Peyer's patch (tissue), 4 donors: ENCODE measurements at regions not wholly inside any gene's neighbourhood (a gene's known extent, or its start where the extent isn't known, plus 50 kb on each side); places are given as distances from the start of the nearest gene placed in this dataset.
A peak's percentile ranks its signal among the peaks of the same experiment; 100 is the strongest.

ENCODE experiments used
- DNase-seq, 3 donors: peaks; one replicate each; pipeline ENCODE4 v3.0.0-alpha.2; 2017 to 2019
- H3K27ac ChIP-seq, 4 donors: fragments of 200-600 bp; sonication (generic); one replicate each; pipeline ENCODE4 v1.5.1; 2016 to 2019
- H3K27me3 ChIP-seq, 2 donors: fragments of 200-600 bp; sonication (generic); one replicate each; pipeline ENCODE4 v1.5.1; 2019
- H3K36me3 ChIP-seq, 3 donors: fragments of 200-600 bp; sonication (generic); one replicate each; pipeline ENCODE4 v1.5.1; 2016 to 2019
- H3K4me1 ChIP-seq, 4 donors: fragments of 200-600 bp; sonication (generic); one replicate each; pipeline ENCODE4 v1.5.1; 2016 to 2019
- H3K4me3 ChIP-seq, 4 donors: fragments of 200-600 bp; sonication (generic); 1 replicate in 3 of 4; 2 replicates in 1 of 4; pipeline ENCODE4 v1.5.1; 2016 to 2019; ENCODE audit warnings: mild to moderate bottlenecking in 1 of 4
- H3K9me3 ChIP-seq, 4 donors: fragments of 200-600 bp; sonication (generic); one replicate each; pipeline ENCODE4 v1.5.1; 2016 to 2019; ENCODE audit warnings: mild to moderate bottlenecking in 1 of 4
- POLR2A ChIP-seq, 2 donors: fragments of 450-650 bp; IDR thresholded peaks; one replicate each; pipeline ENCODE4 v1.5.1; 2017; ENCODE audit warnings: antibody characterized with exemption in 2 of 2, mild to moderate bottlenecking in 2 of 2, moderate library complexity in 2 of 2
- TF ChIP-seq, protein P1 (sequence below), 6 experiments: fragments of 450-650 bp in 4 of 6; fragments of 200-600 bp in 2 of 6; sonication (generic) in 1 of 6; IDR thresholded peaks; one replicate each; pipeline ENCODE4 v1.5.1; 2017 to 2019; ENCODE audit warnings: antibody characterized with exemption in 6 of 6, mild to moderate bottlenecking in 3 of 6, moderate library complexity in 1 of 6

DNA sequence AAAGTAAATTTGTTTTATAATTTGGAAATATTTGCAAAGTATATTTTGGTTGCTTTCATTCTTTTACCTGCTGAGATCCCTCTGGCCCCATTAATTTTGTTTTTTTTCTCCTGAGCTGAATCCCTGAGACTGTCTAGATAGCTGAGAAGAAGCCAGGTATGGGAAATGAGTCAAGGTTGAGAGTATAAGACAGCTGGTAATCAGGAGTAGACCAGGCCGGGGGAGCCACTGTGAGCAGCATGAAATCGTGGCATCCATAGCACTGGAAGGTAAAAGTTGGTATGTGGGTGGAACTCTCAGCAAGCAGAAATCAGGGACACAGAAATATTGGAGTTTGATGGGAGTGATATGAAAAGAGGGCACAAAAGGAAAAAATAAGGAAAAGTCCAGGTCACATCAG is 164.5 kb downstream of the FHIP1A start:
- H3K27ac ChIP-seq: peak overlapping the region in 2 of 4 donors; percentile 73 to 81
- no peaks in the 10 kb centered on the region for H3K9me3 ChIP-seq
- TF ChIP-seq POLR2A (IDR thresholded peaks at IDR 0.05): no peak
- TF ChIP-seq, protein P1, sequence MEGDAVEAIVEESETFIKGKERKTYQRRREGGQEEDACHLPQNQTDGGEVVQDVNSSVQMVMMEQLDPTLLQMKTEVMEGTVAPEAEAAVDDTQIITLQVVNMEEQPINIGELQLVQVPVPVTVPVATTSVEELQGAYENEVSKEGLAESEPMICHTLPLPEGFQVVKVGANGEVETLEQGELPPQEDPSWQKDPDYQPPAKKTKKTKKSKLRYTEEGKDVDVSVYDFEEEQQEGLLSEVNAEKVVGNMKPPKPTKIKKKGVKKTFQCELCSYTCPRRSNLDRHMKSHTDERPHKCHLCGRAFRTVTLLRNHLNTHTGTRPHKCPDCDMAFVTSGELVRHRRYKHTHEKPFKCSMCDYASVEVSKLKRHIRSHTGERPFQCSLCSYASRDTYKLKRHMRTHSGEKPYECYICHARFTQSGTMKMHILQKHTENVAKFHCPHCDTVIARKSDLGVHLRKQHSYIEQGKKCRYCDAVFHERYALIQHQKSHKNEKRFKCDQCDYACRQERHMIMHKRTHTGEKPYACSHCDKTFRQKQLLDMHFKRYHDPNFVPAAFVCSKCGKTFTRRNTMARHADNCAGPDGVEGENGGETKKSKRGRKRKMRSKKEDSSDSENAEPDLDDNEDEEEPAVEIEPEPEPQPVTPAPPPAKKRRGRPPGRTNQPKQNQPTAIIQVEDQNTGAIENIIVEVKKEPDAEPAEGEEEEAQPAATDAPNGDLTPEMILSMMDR (IDR thresholded peaks at IDR 0.05): no peak
- peaks cover 0 to 12% (median 0%) of the 10 kb centered on the region in 4 donors for H3K4me1 ChIP-seq
- no peak overlapping the region for H3K4me3 ChIP-seq
- no peaks in the 10 kb centered on the region for H3K36me3 ChIP-seq
- no peak for DNase-seq
- H3K27me3 ChIP-seq: no peaks in the 10 kb centered on the region

DNA sequence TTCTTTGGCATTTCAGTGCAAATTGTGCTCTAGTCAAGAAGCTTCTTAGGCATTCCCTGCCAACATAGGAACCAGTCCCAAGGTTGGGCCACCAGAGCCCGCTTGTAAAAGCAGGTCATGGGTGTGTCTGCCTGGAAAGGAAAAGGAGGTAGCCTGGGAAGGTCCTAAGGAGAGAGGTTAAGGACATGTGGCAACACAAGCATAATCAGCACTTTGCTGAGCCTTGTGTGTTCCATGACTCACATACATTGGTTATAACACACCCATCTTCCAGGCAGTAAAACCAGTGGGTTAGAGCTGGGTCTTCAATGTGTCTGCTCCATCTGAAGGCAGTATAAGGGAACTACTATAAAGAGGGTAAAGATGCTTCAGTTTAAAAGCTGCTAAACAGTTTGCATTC is 165.0 kb downstream of the FHIP1A start:
- Histone ChIP-seq H3K9me3 (no peaks in the 10 kb centered on the region), H3K27me3 (no peaks in the 10 kb centered on the region), H3K27ac (peak overlapping the region in 2 of 4 donors; percentile 73 to 81), H3K4me3 (no peak overlapping the region), H3K4me1 (peaks cover 0 to 12% (median 0%) of the 10 kb centered on the region in 4 donors), H3K36me3 (no peaks in the 10 kb centered on the region)
- peak in 2 of 3 donors; percentile 60 to 75 for DNase-seq
- peak in 1 of 2 donors; percentile 29 for TF ChIP-seq POLR2A (IDR thresholded peaks at IDR 0.05)
- TF ChIP-seq, protein P1 (IDR thresholded peaks at IDR 0.05): peak in 3 of 6 experiments; percentile 66 to 79 (median 70)

DNA sequence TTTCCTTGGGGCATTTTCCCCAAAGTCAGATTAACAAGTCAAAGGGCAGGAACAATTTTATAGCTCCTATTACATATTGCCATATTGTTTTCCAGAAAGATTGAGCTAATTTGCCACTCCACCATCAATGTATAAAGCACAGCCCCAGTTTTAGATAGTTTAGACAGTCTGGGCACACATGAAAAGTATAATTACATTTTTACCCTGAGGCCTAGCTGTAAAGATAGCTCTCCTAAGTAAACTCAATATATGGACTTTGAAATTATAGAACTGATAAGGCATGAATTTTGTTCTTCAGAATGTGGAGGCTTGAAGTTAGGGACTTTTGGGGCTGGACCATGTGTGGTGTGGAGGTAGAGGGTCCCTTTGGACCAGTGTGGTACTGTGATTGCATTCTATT is 166.0 kb downstream of the FHIP1A start:
- H3K27me3 ChIP-seq: no peaks in the 10 kb centered on the region
- H3K36me3 ChIP-seq: no peaks in the 10 kb centered on the region
- TF ChIP-seq, protein P1 (IDR thresholded peaks at IDR 0.05): no peak
- no peak for TF ChIP-seq POLR2A (IDR thresholded peaks at IDR 0.05)
- H3K4me3 ChIP-seq: no peak overlapping the region
- no peak for DNase-seq
- peaks cover 0 to 12% (median 0%) of the 10 kb centered on the region in 4 donors for H3K4me1 ChIP-seq
- no peaks in the 10 kb centered on the region for H3K9me3 ChIP-seq
- H3K27ac ChIP-seq: no peak overlapping the region

DNA sequence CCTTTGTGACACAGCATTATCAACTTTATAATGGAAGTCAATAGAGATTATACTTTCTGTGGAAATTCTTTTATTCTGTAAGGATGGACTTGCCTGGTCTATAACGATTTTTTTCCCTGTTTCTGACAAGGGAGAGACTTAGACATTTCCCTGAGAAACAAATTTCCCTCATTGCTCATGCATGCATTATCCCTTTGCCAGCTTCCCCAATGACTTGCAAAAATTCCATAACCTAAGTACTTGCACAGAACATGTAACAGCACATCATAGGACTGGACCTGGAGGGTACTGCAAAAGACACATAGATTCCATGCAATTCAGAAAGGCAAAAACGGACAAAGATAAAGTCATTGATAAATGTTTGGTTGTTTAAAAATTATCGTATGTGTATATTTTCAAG is 166.7 kb downstream of the FHIP1A start:
- Histone ChIP-seq H3K4me1 (peaks cover 0 to 8% (median 0%) of the 10 kb centered on the region in 4 donors), H3K36me3 (no peaks in the 10 kb centered on the region), H3K27me3 (no peaks in the 10 kb centered on the region), H3K9me3 (no peaks in the 10 kb centered on the region), H3K4me3 (no peak overlapping the region), H3K27ac (no peak overlapping the region)
- TF ChIP-seq POLR2A (IDR thresholded peaks at IDR 0.05): no peak
- TF ChIP-seq, protein P1 (IDR thresholded peaks at IDR 0.05): no peak
- DNase-seq: no peak

DNA sequence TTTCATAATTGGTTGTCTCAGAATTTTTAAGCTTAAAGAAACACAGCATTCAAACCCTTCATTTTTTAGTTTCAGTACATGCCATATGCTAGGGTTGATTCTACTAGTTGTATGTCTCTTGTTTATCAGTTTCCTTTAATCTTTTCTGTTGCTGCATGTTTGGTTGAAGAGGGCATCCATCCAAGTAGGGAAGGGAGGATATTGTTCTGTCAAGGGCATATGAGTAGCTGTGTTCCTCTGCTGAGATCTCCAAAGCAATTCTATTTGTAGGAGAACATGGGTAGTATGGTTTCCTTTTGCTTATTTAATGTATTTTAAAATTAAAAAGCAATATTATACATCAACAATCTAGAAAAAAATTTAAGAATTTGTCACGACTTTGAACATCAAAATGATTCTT is 167.7 kb downstream of the FHIP1A start:
- no peaks in the 10 kb centered on the region for H3K27me3 ChIP-seq

More for the DNA sequence above, 167.7 kb downstream of the FHIP1A start:
- no peak overlapping the region for H3K4me3 ChIP-seq
- H3K9me3 ChIP-seq: no peaks in the 10 kb centered on the region
- no peak for DNase-seq
- no peaks in the 10 kb centered on the region for H3K36me3 ChIP-seq
- TF ChIP-seq POLR2A (IDR thresholded peaks at IDR 0.05): no peak
- TF ChIP-seq, protein P1 (IDR thresholded peaks at IDR 0.05): no peak
- H3K27ac ChIP-seq: no peak overlapping the region
- H3K4me1 ChIP-seq: peaks cover 0 to 8% (median 0%) of the 10 kb centered on the region in 4 donors
